Activated T-cell treated with anti-CD3 and anti-CD28 coated beads for 24 hours (primary cell): ENCODE measurements at regions not wholly inside any gene's neighbourhood (a gene's known extent, or its start where the extent isn't known, plus 50 kb on each side); places are given as distances from the start of the nearest gene placed in this dataset.
"Not testable (repeated sequence)": the region's sequence is repeated elsewhere in the genome, so short reads cannot be mapped to it uniquely, and the experiment has no call there.

Source experiments
- DNase-seq: peaks from one replicate; pipeline ENCODE4 v3.0.0-alpha.2; 2020; ENCODE audit warnings: low read depth

- DNase-seq = no peak
Observed at GRCh38 chr22:17318817-17319216, 50.4 kb upstream of the CECR2 start.

DNA sequence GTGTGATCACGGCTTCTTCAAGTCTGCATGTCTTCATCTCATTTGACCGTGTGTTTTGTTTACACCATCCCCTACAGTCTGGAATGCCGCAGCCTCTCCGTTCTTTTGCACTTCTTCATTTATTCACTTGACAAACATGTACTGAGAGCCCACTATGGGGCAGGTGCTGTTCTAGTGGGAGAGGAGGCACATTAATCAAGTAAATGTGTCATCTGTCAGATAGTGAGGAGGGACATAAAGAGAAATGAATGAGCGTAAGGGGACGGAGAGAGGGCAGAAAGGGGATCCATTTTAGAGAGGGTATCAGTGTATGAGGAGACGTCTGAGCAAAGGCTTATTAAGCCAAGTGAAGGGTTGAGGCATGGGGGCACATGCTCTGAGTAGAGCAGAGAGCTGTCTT, 54.0 kb upstream of the CECR2 start:
- no peak for DNase-seq

GRCh38 chr22:17314487-17314886, 54.8 kb upstream of the CECR2 start:
- no peak for DNase-seq

GRCh38 chr22:17313626-17314025, 55.6 kb upstream of the CECR2 start:
- DNase-seq = no peak

GRCh38 chr22:17307566-17307965, 61.7 kb upstream of the CECR2 start:
- DNase-seq = no peak

- DNase-seq = no peak
Observed at GRCh38 chr22:17305076-17305475, 64.2 kb upstream of the CECR2 start.

GRCh38 chr22:17303840-17304779, 65.2 kb upstream of the CECR2 start:
- peak; percentile 51 for DNase-seq

DNA sequence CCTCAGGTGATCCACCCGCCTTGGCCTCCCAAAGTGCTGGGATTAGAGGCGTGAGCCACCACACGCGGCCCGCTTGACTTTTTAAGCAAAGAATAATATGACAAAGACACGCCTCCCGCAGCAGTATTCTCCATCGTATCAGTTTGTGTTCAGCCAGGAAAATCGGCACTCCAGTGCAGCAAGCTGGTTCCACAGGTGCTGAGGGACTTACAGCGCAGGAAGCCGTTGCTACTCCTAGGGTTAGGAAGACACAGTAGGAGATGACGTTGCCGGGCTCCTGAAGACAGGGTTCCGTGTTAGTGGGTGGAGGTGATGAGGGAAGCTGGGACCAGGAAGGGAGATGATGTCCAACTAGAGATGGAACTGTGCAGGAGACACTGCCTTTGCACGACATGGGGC, 65.8 kb upstream of the CECR2 start:
- DNase-seq = no peak

DNA sequence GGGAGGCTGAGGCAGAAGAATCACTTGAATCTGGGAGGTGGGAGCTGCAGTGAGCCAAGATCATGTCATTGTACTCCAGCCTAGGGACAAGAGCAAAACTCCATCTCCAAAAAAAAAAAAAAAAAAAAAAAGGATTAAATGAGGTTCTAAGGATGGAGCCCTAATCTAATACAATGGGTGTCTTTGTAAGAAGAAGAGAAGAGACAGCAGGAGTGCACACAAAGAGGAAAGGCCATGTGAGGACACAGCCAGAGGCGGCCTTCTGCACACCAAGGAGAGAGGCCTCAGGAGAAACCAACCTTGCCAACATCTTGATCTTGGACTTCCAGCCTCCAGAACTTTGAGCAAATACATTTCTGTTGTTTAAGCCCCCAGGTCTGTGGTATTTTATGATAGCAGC, 66.6 kb upstream of the CECR2 start:
- no peak for DNase-seq

GRCh38 chr22:17300926-17301325, 68.3 kb upstream of the CECR2 start:
- DNase-seq = no peak

DNA sequence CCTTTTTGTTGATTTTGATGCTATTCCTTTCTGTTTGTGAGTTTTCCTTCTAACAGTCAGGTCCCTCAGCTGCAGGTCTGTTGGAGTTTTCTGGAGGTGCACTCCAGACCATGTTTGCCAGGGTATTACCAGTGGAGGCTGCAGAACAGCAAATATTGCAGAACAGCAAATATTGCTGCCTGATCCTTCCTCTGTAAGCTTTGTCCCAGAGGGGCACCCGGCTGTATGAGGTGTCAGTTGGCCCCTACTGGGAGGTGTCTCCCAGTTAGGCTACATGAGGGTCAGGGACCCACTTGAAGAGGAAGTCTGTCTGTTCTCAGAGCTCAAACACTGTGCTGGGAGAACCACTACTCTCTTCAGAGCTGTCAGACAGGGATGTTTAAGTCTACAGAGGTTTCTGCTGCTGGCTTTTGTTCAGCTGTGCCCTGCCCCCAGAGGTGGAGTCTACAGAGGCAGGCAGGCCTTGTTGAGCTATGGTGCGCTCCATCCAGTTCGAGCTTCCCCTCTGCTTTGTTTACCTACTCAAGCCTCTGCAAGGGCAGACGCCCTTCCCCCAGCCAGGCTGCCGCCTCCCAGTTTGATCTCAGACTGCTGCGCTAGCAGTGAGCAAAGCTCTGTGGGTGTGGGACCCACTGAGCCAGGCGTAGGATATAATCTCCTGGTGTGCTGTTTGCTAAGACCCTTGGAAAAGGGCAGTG, 70.3 kb upstream of the CECR2 start:
- DNase-seq = not testable (repeated sequence)

DNA sequence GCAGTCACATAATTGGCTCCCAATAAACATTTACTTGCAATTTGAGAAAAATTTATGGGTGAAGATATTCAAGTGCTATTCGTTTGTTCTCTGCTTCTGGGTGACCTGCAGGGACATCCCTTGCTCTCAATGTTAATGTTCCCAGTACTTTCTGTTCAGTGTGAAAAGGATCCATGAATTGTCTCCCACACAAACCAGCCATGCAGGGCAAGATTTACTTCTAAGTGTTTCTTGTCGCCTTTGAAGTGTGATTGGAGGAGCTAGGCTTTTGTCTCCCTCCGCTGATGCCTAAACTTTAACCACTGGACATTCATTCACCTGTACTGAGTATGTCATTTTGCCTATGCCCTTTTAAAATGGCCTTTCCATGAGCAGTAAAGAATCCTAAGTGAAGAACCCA, 66.4 kb upstream of the ADA2 start:
- DNase-seq = no peak

GRCh38 chr22:17284888-17285287, 65.7 kb upstream of the ADA2 start:
- no peak for DNase-seq

DNA sequence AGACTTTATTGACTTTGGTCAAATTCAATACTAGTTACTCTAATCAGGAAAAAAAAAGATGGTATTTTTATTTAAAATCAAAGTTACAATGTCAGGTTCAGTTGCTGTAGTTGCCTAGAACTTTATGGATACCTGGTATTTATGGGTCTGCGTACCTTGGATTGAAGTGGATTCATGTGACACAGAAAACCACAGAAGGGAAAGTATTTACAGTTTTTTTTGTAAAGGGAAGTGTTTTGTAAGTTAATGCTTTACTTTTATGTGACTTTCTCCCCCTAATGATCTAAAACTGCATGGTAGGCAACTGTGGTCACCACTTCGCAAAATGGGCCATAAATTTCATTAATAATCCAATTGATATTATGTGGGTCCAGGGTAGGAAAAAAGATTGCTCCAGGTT, 65.2 kb upstream of the ADA2 start:
- no peak for DNase-seq

- DNase-seq = not testable (repeated sequence)
Observed at GRCh38 chr22:17283865-17284264, 64.6 kb upstream of the ADA2 start.

DNA sequence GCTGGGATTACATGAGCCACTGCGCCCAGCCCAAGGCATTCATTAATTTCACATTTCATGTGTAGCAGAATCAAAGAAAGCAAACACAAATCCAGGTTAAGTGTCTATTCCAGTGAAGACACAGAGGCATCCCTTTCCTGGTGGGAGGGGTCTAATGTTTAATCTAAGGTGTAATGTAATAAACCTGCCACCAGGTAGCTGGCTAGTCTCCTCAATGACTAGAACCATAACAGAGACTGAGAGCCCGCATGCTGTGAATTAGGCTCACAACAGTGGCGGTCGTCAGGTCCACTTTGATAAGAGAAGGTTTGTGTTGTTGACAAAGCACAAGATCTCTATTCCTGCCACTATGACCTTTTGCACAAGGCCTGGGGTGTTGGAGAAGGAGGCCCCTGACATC, 64.2 kb upstream of the ADA2 start:
- no peak for DNase-seq

- DNase-seq = no peak
Observed at GRCh38 chr22:17281440-17281841, 62.2 kb upstream of the ADA2 start.

DNA sequence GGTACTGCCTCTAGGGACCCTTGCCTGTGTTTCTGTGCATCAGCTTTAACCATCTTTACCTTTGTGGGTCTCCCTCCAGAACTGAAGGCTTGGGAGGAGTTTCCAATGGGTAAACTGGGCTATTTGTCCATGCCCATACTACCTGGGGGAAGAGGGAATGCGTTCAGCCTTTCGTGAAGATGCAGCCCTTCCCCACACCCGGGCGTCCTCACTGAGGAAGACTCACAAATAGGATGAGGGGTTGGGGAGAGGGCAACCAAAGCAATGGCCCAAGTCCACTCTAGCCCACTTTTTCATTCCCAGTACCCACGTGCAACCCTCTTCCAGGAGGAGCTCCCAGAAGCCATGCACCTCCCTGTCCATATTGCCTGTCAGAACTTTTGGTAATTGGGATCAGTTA, 61.8 kb upstream of the ADA2 start:
- no peak for DNase-seq

GRCh38 chr22:17272511-17272991, 53.3 kb upstream of the ADA2 start:
- no peak for DNase-seq

DNA sequence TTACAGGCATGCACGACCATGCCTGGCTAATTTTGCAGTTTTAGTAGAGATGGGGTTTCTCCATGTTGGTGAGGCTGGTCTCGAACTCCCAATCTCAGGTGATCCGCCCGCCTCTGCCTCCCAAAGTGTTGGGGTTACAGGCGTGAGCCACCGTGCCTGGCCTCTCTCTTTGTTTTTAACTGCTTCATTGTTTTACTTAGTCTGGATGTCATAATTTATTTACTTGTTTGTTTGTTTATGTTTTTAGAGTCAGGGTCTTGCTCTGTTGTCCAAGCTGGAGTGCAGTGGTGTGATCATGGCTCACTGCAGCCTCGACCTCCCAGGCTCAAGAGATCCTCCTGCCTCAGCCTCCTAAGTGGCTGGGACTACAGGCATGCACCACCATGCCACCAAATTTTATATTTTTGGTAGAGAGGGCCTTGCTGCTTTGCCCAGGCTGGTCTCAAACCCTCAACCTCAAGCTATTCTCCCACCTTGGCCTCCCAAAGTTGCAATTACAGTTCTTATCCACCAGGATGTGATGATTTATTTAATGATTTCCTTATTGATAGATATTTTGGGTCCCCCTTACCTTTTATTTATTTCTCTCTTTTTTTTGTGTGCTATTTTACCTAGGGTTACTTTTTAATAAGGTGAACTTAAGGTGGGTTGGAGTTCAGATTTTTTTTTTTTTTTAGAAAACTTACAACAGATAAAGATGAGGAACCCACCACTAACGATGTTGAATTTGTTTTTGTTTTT, 52.6 kb upstream of the ADA2 start:
- no peak for DNase-seq

- no peak for DNase-seq
Observed at GRCh38 chr22:17269607-17270261, 50.5 kb upstream of the ADA2 start.

- no peak for DNase-seq
Observed at GRCh38 chr22:17269224-17269606, 50.0 kb upstream of the ADA2 start.
